DOHH2 (cell line): ENCODE measurements at regions not wholly inside any gene's neighbourhood (a gene's known extent, or its start where the extent isn't known, plus 50 kb on each side); places are given as distances from the start of the nearest gene placed in this dataset.

Source experiments
- H3F3A ChIP-seq: fragments of 200-600 bp; sonication (generic), shearing (Covaris generic); 2 replicates; pipeline ENCODE4 v1.6.0; 2016; ENCODE audit warnings: antibody characterized with exemption, mild to moderate bottlenecking; ENCODE audit not compliant: control insufficient read depth, insufficient read depth
- H3K27ac ChIP-seq: fragments of 200-600 bp; sonication (generic); 2 replicates; pipeline ENCODE4 v1.5.1; 2014; ENCODE audit warnings: low read depth, mild to moderate bottlenecking, low read length, moderate library complexity
- H3K27me3 ChIP-seq: fragments of 200-600 bp; sonication (generic); 2 replicates; pipeline ENCODE4 v1.6.1; 2014; ENCODE audit warnings: mild to moderate bottlenecking, low read length, mixed read lengths; ENCODE audit not compliant: control insufficient read depth
- H3K36me3 ChIP-seq: fragments of 200-600 bp; sonication (generic); 2 replicates; pipeline ENCODE4 v1.6.1; 2014; ENCODE audit warnings: mild to moderate bottlenecking, low read length, moderate library complexity, mixed read lengths; ENCODE audit not compliant: control insufficient read depth
- H3K4me1 ChIP-seq: fragments of 200-600 bp; sonication (generic); 2 replicates; pipeline ENCODE4 v1.6.1; 2014; ENCODE audit warnings: mild to moderate bottlenecking, low read length, mixed read lengths; ENCODE audit not compliant: control insufficient read depth
- H3K4me2 ChIP-seq: fragments of 200-600 bp; sonication (generic); 2 replicates; pipeline ENCODE4 v1.6.0; 2014; ENCODE audit warnings: mild to moderate bottlenecking, low read length, moderate library complexity
- H3K4me3 ChIP-seq: fragments of 200-600 bp; sonication (generic); 2 replicates; pipeline ENCODE4 v1.5.1; 2014; ENCODE audit warnings: mild to moderate bottlenecking, low read length, mixed read lengths
- H3K79me2 ChIP-seq: fragments of 200-600 bp; sonication (generic); 2 replicates; pipeline ENCODE4 v1.6.1; 2014; ENCODE audit warnings: mild to moderate bottlenecking, low read length, mixed read lengths; ENCODE audit not compliant: control insufficient read depth
- H3K9me2 ChIP-seq: fragments of 200-600 bp; sonication (generic); replicated peaks from 2 replicates; pipeline ENCODE4 v1.6.1; 2014; ENCODE audit warnings: mild to moderate bottlenecking, low read length, mixed read lengths; ENCODE audit not compliant: control insufficient read depth
- H3K9me3 ChIP-seq: fragments of 200-600 bp; sonication (generic); 2 replicates; pipeline ENCODE4 v1.6.1; 2014; ENCODE audit warnings: antibody characterized with exemption, low read length, mixed read lengths; ENCODE audit not compliant: control insufficient read depth, insufficient read depth
- H4K20me1 ChIP-seq: fragments of 200-600 bp; sonication (generic); 2 replicates; pipeline ENCODE4 v1.6.0; 2014; ENCODE audit warnings: low read depth, mild to moderate bottlenecking, antibody characterized with exemption, low read length, moderate library complexity; ENCODE audit not compliant: control insufficient read depth, insufficient read depth
- CTCF ChIP-seq: fragments of 200-600 bp; sonication (generic); IDR thresholded peaks from one replicate; pipeline ENCODE4 v1.5.1; 2014; ENCODE audit warnings: antibody characterized with exemption, mild to moderate bottlenecking, low read depth, low read length; ENCODE audit not compliant: poor library complexity, severe bottlenecking
- EZH2phosphoT487 ChIP-seq: fragments of 200-600 bp; sonication (generic); IDR thresholded peaks from 2 replicates; pipeline ENCODE4 v1.6.1; 2017; ENCODE audit warnings: borderline replicate concordance, mild to moderate bottlenecking, antibody characterized with exemption, low read length, moderate library complexity, mixed read lengths

- Histone ChIP-seq H3K9me2 (no peaks in the 10 kb centered on the region), H3K27ac (no peak overlapping the region), H3K27me3 (no peaks in the 10 kb centered on the region; the same call in 1 of the 2 replicates), H3K36me3 (no peaks in the 10 kb centered on the region), H3F3A (no peaks in the 10 kb centered on the region), H3K4me2 (no peak overlapping the region), H4K20me1 (no peaks in the 10 kb centered on the region), H3K4me1 (no peaks in the 10 kb centered on the region), H3K79me2 (no peaks in the 10 kb centered on the region), H3K4me3 (no peak overlapping the region), H3K9me3 (no peaks in the 10 kb centered on the region)
- TF ChIP-seq CTCF (no peak), EZH2phosphoT487 (no peak)
Measured at GRCh38 chr6:125658759-125659431, 90.5 kb upstream of the HEY2 start.

GRCh38 chr6:125659887-125660286, 89.5 kb upstream of the HEY2 start:
- TF ChIP-seq EZH2phosphoT487, result no peak
- TF ChIP-seq CTCF, result no peak
- no peaks in the 10 kb centered on the region for H4K20me1 ChIP-seq
- H3K36me3 ChIP-seq, result no peaks in the 10 kb centered on the region

GRCh38 chr6:125662296-125662695, 87.1 kb upstream of the HEY2 start:
- H4K20me1 ChIP-seq, result no peaks in the 10 kb centered on the region

More at GRCh38 chr6:125659887-125660286, 89.5 kb upstream of the HEY2 start:
- no peaks in the 10 kb centered on the region for H3K9me2 ChIP-seq
- H3F3A ChIP-seq, result no peaks in the 10 kb centered on the region
- H3K4me3 ChIP-seq, result no peak overlapping the region
- no peak overlapping the region for H3K4me2 ChIP-seq
- no peaks in the 10 kb centered on the region; the same call in 1 of the 2 replicates for H3K27me3 ChIP-seq
- H3K9me3 ChIP-seq, result no peaks in the 10 kb centered on the region
- H3K27ac ChIP-seq, result no peak overlapping the region
- no peaks in the 10 kb centered on the region for H3K79me2 ChIP-seq
- no peaks in the 10 kb centered on the region for H3K4me1 ChIP-seq

More at GRCh38 chr6:125662296-125662695, 87.1 kb upstream of the HEY2 start:
- no peaks in the 10 kb centered on the region for H3K9me2 ChIP-seq
- H3K4me3 ChIP-seq, result no peak overlapping the region
- no peaks in the 10 kb centered on the region for H3F3A ChIP-seq
- H3K9me3 ChIP-seq, result no peaks in the 10 kb centered on the region
- H3K27me3 ChIP-seq, result no peaks in the 10 kb centered on the region; the same call in 1 of the 2 replicates
- H3K79me2 ChIP-seq, result no peaks in the 10 kb centered on the region
- H3K4me1 ChIP-seq, result no peaks in the 10 kb centered on the region
- no peak overlapping the region for H3K27ac ChIP-seq
- no peak for TF ChIP-seq EZH2phosphoT487
- no peak for TF ChIP-seq CTCF
- no peak overlapping the region for H3K4me2 ChIP-seq
- no peaks in the 10 kb centered on the region for H3K36me3 ChIP-seq
